Chondrocyte (in vitro differentiated cells): ENCODE measurements at regions not wholly inside any gene's neighbourhood (a gene's known extent, or its start where the extent isn't known, plus 50 kb on each side); places are given as distances from the start of the nearest gene placed in this dataset.
A peak's percentile ranks its signal among the peaks of the same experiment; 100 is the strongest.

ENCODE experiments used
- DNase-seq: peaks from one replicate; pipeline ENCODE4 v3.0.0; 2021; ENCODE audit warnings: mixed read lengths, low spot score
- H3K27ac Mint-ChIP-seq: one replicate; pipeline ENCODE4 v1.8.0; 2021; ENCODE audit warnings: mild to moderate bottlenecking, moderate library complexity, mixed read lengths; ENCODE audit not compliant: unreplicated experiment
- H3K27me3 Mint-ChIP-seq: 2 replicates; pipeline ENCODE4 v1.8.0; 2021; ENCODE audit warnings: low read depth, mixed read lengths
- H3K36me3 Mint-ChIP-seq: 2 replicates; pipeline ENCODE4 v1.8.0; 2021; ENCODE audit warnings: low read depth, mixed read lengths
- H3K4me1 Mint-ChIP-seq: 2 replicates; pipeline ENCODE4 v1.8.0; 2021; ENCODE audit warnings: low read depth, mild to moderate bottlenecking, mixed read lengths
- H3K4me3 Mint-ChIP-seq: one replicate; pipeline ENCODE4 v1.8.0; 2021; ENCODE audit warnings: mild to moderate bottlenecking, moderate library complexity, mixed read lengths; ENCODE audit not compliant: unreplicated experiment
- H3K9me3 Mint-ChIP-seq: 2 replicates; pipeline ENCODE4 v1.8.0; 2021; ENCODE audit warnings: low read depth, mixed read lengths
- TF ChIP-seq, protein P1 (sequence below): fragments of 200-600 bp; sonication (generic); IDR thresholded peaks from 2 replicates; pipeline ENCODE4 v1.5.0; 2021; ENCODE audit warnings: antibody characterized with exemption, mild to moderate bottlenecking, moderate library complexity

GRCh38 chr1:5720936-5721335, 271.3 kb downstream of the NPHP4 start:
- Mint-ChIP-seq H3K9me3 (peaks cover 8% of the 10 kb centered on the region), H3K27ac (no peak overlapping the region), H3K4me1 (no peaks in the 10 kb centered on the region), H3K27me3 (peaks cover 18% of the 10 kb centered on the region), H3K36me3 (no peaks in the 10 kb centered on the region), H3K4me3 (no peak overlapping the region)
- TF ChIP-seq, protein P1, sequence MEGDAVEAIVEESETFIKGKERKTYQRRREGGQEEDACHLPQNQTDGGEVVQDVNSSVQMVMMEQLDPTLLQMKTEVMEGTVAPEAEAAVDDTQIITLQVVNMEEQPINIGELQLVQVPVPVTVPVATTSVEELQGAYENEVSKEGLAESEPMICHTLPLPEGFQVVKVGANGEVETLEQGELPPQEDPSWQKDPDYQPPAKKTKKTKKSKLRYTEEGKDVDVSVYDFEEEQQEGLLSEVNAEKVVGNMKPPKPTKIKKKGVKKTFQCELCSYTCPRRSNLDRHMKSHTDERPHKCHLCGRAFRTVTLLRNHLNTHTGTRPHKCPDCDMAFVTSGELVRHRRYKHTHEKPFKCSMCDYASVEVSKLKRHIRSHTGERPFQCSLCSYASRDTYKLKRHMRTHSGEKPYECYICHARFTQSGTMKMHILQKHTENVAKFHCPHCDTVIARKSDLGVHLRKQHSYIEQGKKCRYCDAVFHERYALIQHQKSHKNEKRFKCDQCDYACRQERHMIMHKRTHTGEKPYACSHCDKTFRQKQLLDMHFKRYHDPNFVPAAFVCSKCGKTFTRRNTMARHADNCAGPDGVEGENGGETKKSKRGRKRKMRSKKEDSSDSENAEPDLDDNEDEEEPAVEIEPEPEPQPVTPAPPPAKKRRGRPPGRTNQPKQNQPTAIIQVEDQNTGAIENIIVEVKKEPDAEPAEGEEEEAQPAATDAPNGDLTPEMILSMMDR, result no peak
- no peak for DNase-seq

DNA sequence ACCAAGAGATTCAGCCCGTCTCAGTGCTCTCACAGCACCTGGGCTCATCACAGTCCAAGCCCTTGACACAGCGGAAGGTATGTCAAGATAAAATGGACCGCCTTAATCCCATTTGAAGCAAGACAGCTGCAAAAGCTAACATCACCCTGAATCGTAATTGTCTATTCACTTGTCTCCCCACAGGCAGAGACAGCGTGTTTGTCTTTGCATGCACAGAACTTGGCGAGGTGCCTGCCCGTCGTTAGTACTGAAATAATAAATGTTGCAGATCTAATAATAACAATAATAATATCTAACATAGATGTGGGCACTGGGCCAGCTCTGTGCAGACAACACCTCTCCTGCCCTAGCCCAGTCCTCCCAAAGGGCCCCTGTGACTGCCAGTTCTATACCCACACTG, 271.7 kb downstream of the NPHP4 start:
- Mint-ChIP-seq H3K27me3 (peaks cover 18% of the 10 kb centered on the region), H3K27ac (no peak overlapping the region), H3K36me3 (no peaks in the 10 kb centered on the region), H3K9me3 (peaks cover 12% of the 10 kb centered on the region), H3K4me3 (no peak overlapping the region), H3K4me1 (no peaks in the 10 kb centered on the region)
- TF ChIP-seq, protein P1, result no peak
- DNase-seq, result peak; percentile 52

DNA sequence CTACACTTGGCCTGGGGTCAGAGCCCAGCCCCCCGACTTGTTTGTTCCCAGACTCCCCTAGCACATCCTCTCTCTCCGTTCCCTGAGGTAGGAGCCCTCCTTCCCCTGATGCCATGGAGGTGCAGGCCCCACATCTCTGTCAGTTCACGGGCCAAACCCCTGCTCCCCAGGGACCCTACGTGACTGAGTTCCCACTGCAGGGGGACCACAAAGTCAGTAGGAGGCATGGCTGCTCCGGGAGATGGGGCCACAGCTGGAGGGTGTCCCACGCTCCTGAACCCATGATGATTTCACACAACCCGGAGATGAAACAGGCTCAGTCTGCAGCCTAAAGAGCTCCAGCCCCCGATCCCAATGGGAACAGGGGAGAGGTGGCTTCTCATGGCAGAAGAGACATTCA, 272.2 kb downstream of the NPHP4 start:
- no peaks in the 10 kb centered on the region for H3K4me1 Mint-ChIP-seq

GRCh38 chr1:5718831-5719632, 273.2 kb downstream of the NPHP4 start:
- Mint-ChIP-seq H3K36me3 (no peaks in the 10 kb centered on the region), H3K27me3 (peaks cover 18% of the 10 kb centered on the region), H3K27ac (no peak overlapping the region), H3K4me3 (no peak overlapping the region), H3K9me3 (peaks cover 21% of the 10 kb centered on the region), H3K4me1 (no peaks in the 10 kb centered on the region)
- DNase-seq, result no peak
- TF ChIP-seq, protein P1, result no peak

More for the DNA sequence above, 272.2 kb downstream of the NPHP4 start:
- TF ChIP-seq, protein P1, result no peak
- Mint-ChIP-seq H3K36me3 (no peaks in the 10 kb centered on the region), H3K4me3 (no peak overlapping the region), H3K27me3 (peaks cover 18% of the 10 kb centered on the region), H3K9me3 (peaks cover 16% of the 10 kb centered on the region), H3K27ac (no peak overlapping the region)
- peak; percentile 55 for DNase-seq

GRCh38 chr1:5717031-5717682, 275.1 kb downstream of the NPHP4 start:
- peaks cover 26% of the 10 kb centered on the region for H3K9me3 Mint-ChIP-seq
- no peaks in the 10 kb centered on the region for H3K4me1 Mint-ChIP-seq
- TF ChIP-seq, protein P1, result no peak
- no peaks in the 10 kb centered on the region for H3K36me3 Mint-ChIP-seq
- no peak overlapping the region for H3K27ac Mint-ChIP-seq
- H3K4me3 Mint-ChIP-seq, result no peak overlapping the region
- H3K27me3 Mint-ChIP-seq, result peaks cover 18% of the 10 kb centered on the region
- no peak for DNase-seq
